ENCODE measurements at regions not wholly inside any gene's neighbourhood (a gene's known extent, or its start where the extent isn't known, plus 50 kb on each side); places are given as distances from the start of the nearest gene placed in this dataset.

GRCh38 chr6:166104107-166104506 is 63.5 kb downstream of the TBXT start:
- TF ChIP-seq CTCF (conservative IDR thresholded peaks at IDR 0.05), result no peak
- no peak for TF ChIP-seq ZFX (IDR thresholded peaks at IDR 0.05)
